HG03064 (cell line): ENCODE measurements at regions not wholly inside any gene's neighbourhood (a gene's known extent, or its start where the extent isn't known, plus 50 kb on each side); places are given as distances from the start of the nearest gene placed in this dataset.

Experiments
- ATAC-seq: cut with Tn5 transposase; IDR thresholded peaks from one replicate; pipeline ENCODE4 v1.9.1; 2021; ENCODE audit warnings: low read depth; ENCODE audit not compliant: unreplicated experiment

DNA sequence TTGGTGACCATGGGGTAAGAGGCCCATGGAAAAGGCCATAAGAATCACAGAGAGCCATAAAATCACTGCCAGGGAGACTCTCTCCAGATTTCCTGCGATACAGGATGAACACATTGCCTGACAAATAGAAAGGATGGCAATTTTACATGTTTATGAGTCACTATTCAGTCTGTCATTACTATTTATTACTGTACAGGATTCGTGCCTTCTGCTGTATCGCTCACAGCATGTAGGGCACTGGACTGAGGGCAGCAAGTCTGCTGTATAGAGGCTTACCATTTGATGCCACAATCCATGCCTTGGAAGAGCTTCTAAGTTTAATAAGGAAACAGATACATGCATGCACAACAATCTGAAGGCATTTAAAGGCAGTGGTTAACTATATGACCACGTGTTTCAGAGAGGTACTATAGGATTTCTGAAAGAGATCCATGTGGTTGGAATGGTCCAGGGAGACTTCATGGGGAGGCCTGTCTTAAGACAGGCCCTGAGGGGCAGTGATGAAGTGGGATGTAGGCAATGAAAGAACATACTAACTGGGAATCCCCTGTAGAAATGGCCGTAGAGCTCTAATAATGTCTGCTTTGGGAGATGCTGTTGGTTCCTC lies 702.4 kb upstream of the RAB6C start:
- ATAC-seq: no peak

DNA sequence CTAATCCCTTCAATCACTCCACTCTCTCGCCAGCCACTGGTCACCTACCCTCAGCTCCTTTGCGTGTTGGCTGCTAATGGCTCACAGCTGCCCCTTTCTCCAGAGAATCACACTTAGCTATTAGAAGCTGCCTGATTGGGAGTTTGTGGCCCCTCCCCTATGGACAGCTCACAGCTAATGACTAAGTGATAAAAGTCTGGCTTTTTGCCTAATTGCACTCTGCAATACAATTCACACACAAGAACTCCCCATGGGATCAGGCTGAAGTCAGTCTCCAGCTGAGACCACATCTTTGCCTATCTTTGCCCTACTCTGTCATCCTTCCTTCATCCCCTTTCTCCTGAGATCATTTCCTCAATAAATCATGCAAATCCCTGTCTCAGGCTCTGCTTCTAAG lies 701.9 kb upstream of the RAB6C start:
- no peak for ATAC-seq

DNA sequence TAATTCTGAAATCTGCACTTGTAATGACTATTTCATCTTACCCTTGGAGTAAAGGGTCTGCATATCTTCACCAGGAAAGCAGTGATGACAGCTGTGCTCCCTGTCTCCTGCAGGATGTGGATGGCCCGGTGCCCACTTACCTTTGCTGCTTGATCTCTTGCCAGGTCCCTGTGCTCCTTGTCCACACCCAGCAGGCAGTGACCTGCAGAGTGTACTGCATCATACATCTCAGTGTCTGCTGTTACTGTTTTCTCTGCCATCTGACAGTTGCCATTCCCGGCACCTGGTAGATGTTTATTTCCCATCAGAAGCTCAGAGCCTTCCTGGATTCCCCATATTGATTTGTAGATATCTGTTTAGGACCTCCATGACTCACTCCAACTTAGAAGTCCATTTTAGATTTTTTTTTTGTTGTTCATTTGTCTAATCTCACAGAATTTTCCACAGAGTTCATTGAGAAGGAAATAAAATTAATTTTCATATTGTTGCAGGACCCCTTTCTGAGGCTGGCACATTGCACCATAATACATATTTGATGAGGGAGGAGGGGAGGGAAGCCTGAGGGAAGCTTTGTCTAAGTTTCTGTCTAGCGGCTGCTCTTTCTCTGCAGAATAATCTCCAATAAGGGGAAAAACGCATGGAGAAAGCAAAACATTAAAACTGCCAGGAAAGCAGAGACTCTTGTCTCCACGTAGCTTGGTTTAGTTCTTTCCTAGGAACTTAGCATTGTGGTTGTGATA lies 697.5 kb upstream of the RAB6C start:
- no peak for ATAC-seq

DNA sequence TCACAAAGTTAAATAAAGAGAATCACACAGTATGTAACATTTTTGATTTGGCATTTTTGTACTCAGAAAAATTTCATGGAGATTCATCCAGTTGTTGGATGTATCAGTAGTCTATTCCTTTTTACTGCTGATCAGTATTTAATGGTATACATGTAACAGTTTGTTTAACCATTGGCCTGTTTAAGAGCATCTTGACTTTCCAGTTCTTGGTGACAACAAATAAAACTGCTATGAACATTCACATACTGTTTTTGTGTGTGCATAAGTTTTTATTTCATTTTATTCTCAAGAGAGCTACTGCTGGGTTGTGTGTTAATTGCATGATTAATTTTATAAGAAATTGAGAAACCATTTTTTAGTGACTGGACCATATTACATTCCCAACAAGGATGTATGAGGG lies 694.5 kb upstream of the RAB6C start:
- no peak for ATAC-seq

DNA sequence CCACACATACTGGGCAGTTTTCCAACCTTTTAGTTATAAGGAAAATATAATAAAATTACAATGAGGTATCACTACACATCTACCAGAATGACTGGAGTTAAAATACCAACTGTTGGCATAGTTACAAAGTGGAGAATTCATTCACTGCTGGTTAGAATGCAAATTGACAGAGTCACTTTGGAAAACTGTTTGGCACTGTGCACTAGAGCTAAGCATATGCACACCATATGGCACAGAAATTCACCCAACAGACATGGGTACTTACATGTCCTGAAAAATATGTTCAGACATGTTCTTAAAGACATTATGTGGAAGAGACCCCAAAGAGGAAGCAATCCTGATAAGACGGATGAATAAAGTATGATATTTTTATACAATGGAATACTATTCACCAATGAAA lies 686.1 kb upstream of the RAB6C start:
- no peak for ATAC-seq

DNA sequence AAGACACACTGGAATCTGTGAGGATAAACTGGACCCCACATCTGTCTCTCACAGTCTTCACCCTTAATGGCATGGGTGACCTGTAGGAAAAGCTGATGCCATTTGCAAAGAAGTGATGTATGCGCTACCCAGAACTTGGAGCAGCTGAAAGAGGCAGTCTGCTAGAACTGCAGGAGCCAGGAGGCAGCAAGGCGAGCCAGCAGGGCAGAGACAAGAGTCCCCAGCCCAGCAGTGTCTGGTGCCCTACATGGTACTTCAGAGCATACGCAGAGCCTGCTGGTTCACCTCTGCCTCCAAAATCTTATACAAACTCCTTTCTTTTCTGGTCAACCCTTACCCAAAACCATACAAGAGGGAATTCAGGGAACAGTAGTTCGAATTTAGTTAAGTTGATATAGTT lies 683.1 kb upstream of the RAB6C start:
- no peak for ATAC-seq

DNA sequence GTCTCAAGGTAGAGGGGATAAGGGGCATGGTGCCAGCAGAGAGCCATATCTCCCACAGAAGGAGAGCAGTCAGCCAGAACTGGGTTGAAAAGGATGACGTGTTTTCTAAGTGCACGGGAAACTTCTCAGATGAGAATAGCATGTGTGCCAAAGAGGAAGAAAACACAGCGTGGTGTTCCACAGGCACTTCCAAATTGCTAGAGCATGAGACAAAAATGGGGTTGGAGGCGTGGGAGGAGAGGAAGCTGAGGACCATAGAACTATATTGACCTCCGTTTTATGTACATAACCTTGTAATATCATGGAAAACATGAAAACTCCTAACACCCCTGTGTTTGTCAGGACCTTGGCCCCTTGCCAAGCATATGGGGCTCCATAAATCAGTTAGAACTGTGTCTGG lies 682.7 kb upstream of the RAB6C start:
- ATAC-seq: no peak

DNA sequence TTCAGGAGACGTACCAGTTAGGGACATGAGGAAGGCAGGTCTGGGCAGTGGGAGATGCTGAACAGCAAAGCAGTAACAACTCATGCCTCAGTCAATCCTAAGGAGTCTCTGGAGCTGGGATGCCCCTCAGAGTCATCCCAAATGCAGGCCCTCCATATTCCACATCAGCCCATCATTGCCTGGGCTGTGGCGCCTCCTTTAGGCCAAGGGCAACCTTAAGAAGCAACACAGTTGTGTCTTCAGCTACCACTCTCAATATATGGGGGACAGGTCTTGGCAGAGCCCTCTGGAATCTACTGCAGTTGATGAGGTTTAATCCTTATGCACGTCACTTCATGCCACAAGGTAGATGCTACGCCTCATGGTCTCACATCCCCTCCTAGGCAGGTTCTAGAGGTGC lies 682.0 kb upstream of the RAB6C start:
- ATAC-seq: no peak

DNA sequence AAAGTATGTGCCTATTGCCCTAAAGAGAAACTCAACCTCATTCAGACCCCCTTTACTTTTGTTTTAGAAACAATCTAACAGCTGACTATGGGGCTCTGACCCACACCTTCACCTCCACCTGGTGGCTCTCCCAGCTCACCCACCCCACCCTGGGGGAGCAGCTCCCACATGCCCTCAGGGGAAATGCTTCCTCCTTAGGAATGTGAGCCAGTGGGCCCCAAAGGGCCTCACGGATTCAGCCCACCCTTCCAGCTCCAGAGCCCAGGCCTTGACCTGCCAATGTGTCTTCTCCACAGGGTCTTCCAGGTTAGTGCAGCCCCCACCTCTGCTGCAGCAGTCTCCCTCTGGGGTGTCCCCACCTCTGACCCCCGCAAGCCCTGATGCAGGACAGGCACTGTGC lies 680.1 kb upstream of the RAB6C start:
- ATAC-seq: no peak

DNA sequence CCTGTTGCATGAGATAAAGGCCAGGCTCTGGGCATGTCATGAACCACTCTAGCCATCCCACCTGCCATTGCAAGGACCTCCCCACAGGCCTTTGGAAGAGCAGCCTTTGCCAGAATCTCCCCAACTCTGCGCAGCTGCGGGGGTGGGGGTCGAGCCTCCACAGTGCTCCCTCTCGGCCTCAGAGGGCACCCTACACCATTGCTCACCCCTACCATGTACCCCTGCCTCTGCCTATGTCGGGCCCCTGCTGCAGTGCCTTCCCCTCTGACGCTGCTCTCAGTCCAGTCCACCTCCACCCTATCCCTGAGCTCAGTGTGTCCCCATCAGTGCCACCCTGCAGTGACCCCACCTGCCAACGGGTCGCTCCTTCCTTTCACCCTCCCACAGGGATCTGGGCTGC lies 679.7 kb upstream of the RAB6C start:
- no peak for ATAC-seq

DNA sequence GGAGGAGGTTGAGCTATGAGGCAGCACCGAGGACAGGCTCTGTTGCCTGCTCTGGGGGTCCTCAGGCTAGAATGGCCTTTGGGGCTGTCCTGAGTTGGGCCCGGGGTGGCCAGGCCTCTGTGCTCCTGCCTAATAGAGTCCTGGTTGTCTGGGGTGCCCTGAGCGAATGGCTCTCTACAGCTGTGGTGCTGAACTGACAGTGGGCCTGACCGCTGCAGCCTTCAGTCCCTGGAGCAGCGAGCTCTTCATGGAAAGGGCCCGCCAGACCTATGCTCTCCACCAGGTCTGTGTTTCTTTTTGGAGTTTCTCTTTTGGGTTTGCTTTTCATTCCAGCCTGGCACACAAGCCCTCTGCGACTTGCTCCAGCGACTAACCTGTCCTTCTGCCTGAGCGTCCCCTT lies 679.0 kb upstream of the RAB6C start:
- no peak for ATAC-seq

DNA sequence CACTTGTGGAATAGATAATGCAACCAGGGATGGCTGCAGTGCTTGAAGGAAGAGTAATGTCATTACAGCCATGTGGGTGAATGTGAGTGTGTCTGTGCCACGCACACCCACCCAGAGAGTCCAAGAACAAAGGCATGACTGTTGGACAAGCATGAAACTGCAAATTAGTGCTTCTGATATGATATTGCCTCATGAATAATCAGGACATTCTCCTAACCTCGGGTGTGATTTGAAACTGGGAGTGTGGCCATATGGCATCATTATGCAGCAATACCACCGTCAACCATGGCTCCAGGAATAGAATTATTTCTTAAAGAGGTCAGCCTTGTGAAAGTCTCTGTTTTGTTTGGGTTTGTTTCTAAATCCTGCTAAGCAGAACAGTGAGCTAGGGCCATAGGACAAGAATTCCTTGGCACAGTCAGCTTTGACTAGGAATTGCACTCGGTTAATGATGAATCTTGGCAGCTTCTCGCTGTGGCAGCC lies 678.0 kb upstream of the RAB6C start:
- no peak for ATAC-seq

DNA sequence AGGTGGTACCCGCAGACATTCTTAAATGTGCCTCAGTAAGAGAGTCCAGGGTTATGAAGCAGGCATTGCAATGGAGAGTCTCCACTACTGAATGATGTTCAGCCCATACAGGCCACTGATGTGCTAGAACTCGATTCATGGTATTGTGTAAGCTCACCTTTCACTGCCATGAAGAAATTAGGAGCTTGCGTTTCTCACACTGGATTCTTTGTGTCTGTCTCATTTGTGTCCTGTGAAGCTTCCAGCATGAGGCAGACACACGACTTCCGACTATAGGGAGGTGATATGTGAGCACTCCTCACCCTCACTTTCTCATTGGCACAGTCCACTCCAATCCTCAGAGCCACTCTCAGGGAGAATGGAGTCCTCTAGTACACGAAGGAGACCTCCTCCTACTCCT lies 677.4 kb upstream of the RAB6C start:
- ATAC-seq: no peak

DNA sequence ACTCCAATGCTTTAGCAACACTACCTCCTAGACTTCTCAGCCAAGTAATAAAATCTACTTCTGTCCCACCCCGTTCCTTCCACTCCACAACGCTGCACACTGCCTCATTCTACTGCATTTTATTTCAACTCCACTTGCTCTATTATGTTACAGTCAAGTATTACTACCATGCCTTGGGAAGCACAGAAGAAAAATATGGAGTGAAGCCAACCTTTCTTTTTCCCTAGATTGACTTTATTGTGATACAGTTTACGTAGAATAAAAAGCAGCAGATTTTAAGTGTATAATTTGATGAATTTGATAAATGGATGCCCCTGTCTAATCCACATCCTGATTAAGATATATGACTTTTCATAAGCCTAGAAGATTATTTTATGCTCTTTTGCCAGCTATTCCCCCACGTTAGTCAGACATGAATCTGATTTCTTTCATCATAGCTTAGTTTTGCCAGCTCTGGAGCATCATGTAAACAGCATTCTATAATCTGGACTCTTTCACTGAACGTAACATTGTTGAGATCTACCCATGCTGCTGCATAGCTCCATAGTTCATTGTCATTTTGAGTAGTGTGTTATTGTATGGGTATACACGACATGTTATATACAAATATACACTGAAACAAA lies 676.8 kb upstream of the RAB6C start:
- ATAC-seq: no peak

DNA sequence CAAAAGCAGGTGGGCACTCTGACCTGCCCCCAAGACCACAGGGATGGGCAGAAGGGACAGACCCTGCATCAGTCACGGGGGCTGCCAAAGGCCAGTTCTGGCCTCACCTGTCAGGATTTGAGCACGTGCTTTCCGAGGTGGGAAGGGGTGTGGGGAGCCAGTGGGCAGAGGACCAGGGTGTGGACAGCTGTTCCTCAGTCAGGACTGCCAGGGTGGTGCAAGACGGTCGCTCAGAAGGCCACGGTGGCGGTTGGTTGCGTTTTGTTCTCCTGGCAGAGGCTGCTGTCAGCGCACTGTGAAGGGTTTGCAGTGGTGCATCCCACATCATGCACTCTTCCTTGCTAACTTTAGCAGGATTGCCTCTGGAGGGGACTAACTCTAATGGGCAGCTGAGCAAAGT lies 665.3 kb upstream of the RAB6C start:
- ATAC-seq: no peak

DNA sequence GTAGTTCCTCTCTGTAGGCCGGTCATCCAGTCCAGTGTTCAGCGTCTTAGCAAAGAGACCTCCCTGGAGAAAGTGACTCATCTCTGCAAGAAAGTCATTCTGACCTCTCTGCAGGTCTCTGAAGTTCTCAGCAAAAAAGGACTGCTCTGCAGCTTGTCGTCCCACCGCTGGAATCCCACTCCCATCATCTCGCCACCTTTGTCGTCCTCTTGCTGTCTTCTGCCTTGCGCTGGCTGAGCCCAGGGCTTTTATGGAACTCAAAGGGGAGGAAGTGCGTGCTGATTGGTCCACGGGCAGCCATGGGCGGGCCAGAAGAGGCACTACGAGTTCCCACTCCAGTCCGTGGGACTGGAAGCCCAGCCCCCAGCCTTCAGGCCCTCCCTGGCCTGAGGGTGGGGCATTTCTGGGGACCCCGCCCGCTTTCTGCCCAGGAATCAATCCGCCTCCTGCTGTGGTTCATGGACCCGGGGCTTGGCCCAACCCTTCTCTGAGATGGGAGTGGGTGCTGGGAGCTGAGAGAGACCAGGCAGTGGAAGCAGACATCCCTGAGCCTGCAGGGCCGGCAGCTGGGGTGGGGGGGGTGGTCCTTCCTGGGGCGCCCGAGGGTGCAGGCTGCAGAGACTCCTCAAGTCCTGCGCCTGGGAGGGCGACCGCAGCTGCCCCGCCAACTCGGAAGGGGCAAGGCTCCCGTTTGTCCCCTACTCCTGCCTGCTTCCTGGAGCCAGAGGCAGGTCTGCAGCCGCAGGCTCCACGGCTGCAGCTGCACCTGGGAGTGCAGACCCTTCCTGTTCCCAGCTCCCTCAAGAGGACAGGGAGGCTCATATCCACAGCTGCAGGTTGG lies 660.7 kb upstream of the RAB6C start:
- no peak for ATAC-seq

DNA sequence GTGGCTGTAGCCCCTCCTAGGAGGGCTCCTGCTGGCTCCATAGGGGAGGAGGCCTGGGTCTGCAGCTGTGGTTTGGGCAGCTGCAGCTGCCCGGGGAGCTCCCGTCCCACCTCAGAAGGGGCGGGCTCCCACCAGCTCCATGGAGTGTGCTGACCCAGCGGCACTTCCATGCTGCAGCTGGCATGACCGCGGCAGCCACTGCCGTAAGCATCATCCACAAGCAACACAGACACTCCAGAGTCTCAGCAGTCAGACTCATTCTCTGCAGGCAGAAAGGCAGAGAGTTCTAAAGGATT lies 660.1 kb upstream of the RAB6C start:
- no peak for ATAC-seq

DNA sequence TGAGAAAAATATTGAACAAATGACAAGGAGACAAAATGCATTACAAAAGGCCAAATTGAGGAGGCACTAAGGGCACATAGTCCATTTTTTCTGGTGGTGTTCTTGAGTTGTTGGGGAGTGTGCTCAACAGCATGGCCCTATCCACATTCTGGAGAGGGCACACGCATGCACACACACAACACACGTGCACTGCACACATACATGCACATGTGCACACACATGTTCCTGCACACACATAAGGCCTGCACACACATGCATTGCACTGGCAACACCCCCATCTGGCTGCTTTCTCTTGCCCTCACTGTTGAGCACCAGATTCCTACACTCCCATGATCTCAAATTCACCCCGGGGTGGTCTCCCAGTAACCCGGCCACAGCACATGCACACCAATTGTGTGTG lies 659.2 kb upstream of the RAB6C start:
- no peak for ATAC-seq

DNA sequence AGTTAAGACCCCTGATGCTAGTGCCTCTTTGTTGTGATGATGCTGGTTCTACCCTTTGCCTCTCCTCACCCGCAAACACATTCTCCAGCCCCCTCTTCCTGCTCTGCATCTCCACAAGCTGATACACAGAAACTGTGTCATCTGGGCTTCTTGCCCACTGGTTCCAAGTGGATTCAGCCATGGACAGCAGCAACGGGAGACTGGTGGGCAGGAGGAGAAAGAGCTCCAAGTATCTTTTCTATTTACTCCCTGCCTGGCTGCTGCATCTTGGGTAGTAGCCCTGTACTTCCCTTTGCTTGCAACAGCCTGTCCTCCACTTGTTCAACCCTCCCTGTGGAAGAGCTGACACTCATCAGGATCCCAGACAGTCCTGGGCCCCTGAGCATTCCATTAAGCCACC lies 655.1 kb upstream of the RAB6C start:
- no peak for ATAC-seq

DNA sequence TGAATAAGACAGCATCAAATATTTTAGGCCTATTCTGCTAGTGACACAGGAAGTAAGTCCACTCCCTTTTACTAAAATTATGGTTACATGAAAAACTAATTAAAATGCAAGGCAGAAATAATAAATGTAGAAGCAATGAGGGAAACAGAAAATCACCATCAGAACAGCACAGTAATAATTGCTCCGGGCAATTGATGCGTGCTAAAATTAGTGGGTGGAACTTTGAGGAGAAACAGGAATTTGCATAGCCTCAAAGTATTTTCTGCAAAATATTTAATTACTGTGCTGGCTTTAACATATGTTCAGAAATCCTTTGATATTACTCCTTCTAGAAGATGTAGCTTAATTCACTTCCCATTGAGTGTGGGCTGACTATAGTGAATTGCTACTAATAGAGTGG lies 654.3 kb upstream of the RAB6C start:
- no peak for ATAC-seq

DNA sequence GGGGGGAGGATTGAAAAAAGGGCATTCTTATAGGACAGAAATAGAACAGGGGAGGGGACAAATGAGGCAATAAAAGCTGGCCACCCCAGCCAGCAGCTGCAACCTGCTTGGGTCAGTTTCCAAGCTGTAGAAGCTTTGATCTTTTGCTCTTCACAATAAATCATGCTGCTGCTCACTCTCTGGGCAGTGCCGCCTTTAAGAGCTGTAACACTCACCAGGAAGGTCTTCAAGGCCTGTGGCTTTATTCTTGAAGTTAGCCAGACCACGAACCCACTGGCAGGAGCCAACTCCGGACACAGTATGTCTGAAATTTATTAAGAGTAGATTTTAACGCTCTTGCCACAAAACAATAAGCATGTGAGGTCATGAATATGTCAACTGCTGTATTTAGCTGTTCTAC lies 649.9 kb upstream of the RAB6C start:
- no peak for ATAC-seq
